ENCODE measurements at regions not wholly inside any gene's neighbourhood (a gene's known extent, or its start where the extent isn't known, plus 50 kb on each side); places are given as distances from the start of the nearest gene placed in this dataset.

DNA sequence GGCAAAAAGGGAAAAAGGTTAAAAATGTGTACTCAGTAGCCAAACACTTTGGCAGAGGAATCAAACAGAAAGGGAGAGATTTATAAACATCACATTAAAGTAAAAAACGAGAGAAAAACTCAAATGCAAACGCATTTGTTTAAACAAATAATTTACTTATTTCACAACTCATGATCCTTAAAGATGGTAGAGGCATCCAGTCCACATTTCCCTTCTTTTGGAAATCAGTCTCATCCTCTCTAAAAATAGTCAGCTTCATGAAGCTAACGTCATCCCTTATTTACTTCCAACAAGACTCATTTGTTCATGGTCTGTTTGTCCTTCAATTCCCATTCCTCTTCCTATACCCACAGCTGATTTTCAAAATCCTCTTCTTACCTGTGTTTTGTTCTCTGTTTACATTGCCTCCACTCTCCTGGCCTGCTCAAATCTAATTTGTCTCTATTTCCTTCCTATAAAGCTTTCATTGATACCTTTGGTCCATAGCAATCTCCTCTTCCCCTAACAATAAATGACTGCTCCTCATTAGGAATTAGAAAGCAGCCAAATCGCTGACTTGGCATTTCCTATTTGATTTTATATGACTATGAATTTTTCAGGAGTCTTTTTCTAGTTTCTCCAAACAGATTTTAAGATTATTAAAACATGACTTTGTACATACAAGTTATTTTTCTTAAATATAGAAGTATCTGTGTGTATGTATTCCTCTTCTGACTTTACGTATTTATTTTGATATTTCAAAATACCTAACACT is 805.3 kb downstream of the TLE1 start:
- Histone ChIP-seq H3K27ac (ENCODE audit: insufficient read depth, low read depth, low read length) (no peak overlapping the region), H3K4me1 (ENCODE audit: control insufficient read depth, extremely low read depth, insufficient read depth, low read length) (no peaks in the 10 kb centered on the region), H3K9ac (replicated peaks; ENCODE audit: extremely low read depth, insufficient read depth, low read length) (no peak overlapping the region), H3K4me3 (replicated peaks in 1 of 3; ENCODE audit: insufficient read depth in 1 of 3, low read depth in 1 of 3, low read length in 3 of 3) (no peak overlapping the region), H3K9me1 (replicated peaks; ENCODE audit: control insufficient read depth, extremely low read depth, insufficient read depth, low read length) (no peaks in the 10 kb centered on the region), H3K27me3 (ENCODE audit: control insufficient read depth in 2 of 2, insufficient read depth in 2 of 2, low read length in 2 of 2) (no peaks in the 10 kb centered on the region), H3K36me3 (ENCODE audit: control insufficient read depth in 2 of 2, extremely low read depth in 1 of 2, insufficient read depth in 2 of 2, low read length in 2 of 2) (no peaks in the 10 kb centered on the region), H3K4me2 (ENCODE audit: insufficient read depth, low read length) (no peak overlapping the region), H3K9me3 (replicated peaks; ENCODE audit: control insufficient read depth, insufficient read depth, low read length) (no peaks in the 10 kb centered on the region), H4K20me1 (replicated peaks; ENCODE audit: control insufficient read depth, extremely low read depth, insufficient read depth, low read length) (no peaks in the 10 kb centered on the region), H2AFZ (ENCODE audit: low read depth, low read length) (no peak overlapping the region), H3K79me2 (ENCODE audit: control insufficient read depth, insufficient read depth, low read length) (no peaks in the 10 kb centered on the region)
- POLR2A ChIA-PET: no interaction called here
- DNase-seq (ENCODE audit: low read depth, low spot score) (no peak), FAIRE-seq (no peak)
- CTCF ChIA-PET: interaction anchor here (1.5 kb wide), 1 partner anchor 10 kb away, joined by 3 read pairs; no protein-coding TSS in a partner anchor
- TF ChIP-seq MYC (IDR thresholded peaks at IDR 0.05; ENCODE audit: low read depth, low read length) (no peak), GATA2 (IDR thresholded peaks at IDR 0.05; ENCODE audit: insufficient read depth, insufficient read length, low read depth, low read length) (no peak), EZH2 (IDR thresholded peaks at IDR 0.05; ENCODE audit: borderline replicate concordance, low read depth, low read length, severe bottlenecking) (no peak), POLR2AphosphoS5 (IDR thresholded peaks at IDR 0.05; ENCODE audit: insufficient read depth, low read depth, low read length) (no peak), POLR2A (IDR thresholded peaks at IDR 0.05; ENCODE audit: low read depth, low read length) (no peak), FOS (IDR thresholded peaks at IDR 0.05; ENCODE audit: borderline replicate concordance, insufficient read depth, low read length) (no peak), JUN (IDR thresholded peaks at IDR 0.05; ENCODE audit: borderline replicate concordance, insufficient read depth, insufficient read length, low read depth) (no peak)
- TF ChIP-seq, protein P1, sequence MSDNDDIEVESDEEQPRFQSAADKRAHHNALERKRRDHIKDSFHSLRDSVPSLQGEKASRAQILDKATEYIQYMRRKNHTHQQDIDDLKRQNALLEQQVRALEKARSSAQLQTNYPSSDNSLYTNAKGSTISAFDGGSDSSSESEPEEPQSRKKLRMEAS (IDR thresholded peaks at IDR 0.05; ENCODE audit: insufficient read depth, insufficient read length): no peak
- TF ChIP-seq, protein P2, sequence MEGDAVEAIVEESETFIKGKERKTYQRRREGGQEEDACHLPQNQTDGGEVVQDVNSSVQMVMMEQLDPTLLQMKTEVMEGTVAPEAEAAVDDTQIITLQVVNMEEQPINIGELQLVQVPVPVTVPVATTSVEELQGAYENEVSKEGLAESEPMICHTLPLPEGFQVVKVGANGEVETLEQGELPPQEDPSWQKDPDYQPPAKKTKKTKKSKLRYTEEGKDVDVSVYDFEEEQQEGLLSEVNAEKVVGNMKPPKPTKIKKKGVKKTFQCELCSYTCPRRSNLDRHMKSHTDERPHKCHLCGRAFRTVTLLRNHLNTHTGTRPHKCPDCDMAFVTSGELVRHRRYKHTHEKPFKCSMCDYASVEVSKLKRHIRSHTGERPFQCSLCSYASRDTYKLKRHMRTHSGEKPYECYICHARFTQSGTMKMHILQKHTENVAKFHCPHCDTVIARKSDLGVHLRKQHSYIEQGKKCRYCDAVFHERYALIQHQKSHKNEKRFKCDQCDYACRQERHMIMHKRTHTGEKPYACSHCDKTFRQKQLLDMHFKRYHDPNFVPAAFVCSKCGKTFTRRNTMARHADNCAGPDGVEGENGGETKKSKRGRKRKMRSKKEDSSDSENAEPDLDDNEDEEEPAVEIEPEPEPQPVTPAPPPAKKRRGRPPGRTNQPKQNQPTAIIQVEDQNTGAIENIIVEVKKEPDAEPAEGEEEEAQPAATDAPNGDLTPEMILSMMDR (IDR thresholded peaks at IDR 0.05; ENCODE audit: extremely low read depth in 1 of 2, insufficient read depth in 1 of 2, low read depth in 1 of 2, low read length in 2 of 2): no peak
- dilution Hi-C loops (cut with MboI; ENCODE audit: extremely low pct_ligation_motif_present, low sequenced_read_pairs): no loop called here
- no TSS peak for BruUV-seq (replicated peaks)
- intact Hi-C loops (cut with micrococcal nuclease): no loop called here
